HG02763 (cell line): ENCODE measurements at regions not wholly inside any gene's neighbourhood (a gene's known extent, or its start where the extent isn't known, plus 50 kb on each side); places are given as distances from the start of the nearest gene placed in this dataset.
"Not testable (repeated sequence)": the region's sequence is repeated elsewhere in the genome, so short reads cannot be mapped to it uniquely, and the experiment has no call there.

Experiments
- ATAC-seq: cut with Tn5 transposase; IDR thresholded peaks from one replicate; pipeline ENCODE4 v1.9.1; 2021; ENCODE audit warnings: mild to moderate bottlenecking, moderate library complexity; ENCODE audit not compliant: unreplicated experiment

- no peak for ATAC-seq
These were observed 116.5 kb upstream of the OLIG3 start for GRCh38 chr6:137610702-137611101.

- no peak for ATAC-seq
These were observed 129.1 kb upstream of the OLIG3 start for GRCh38 chr6:137623293-137623692.

GRCh38 chr6:137625100-137625661 lies 131.0 kb upstream of the OLIG3 start:
- ATAC-seq = no peak

GRCh38 chr6:137625808-137626207 lies 131.6 kb upstream of the OLIG3 start:
- ATAC-seq = no peak

- ATAC-seq = no peak
These were observed 136.5 kb upstream of the OLIG3 start for GRCh38 chr6:137630666-137631065.

GRCh38 chr6:137631323-137631722 lies 137.1 kb upstream of the OLIG3 start:
- ATAC-seq = no peak

- ATAC-seq = not testable (repeated sequence)
These were observed 140.0 kb upstream of the OLIG3 start for GRCh38 chr6:137634177-137634576.

- ATAC-seq = no peak
These were observed 142.9 kb upstream of the OLIG3 start for GRCh38 chr6:137637121-137637520.

GRCh38 chr6:137638926-137639706 lies 144.9 kb upstream of the OLIG3 start:
- ATAC-seq = no peak

- no peak for ATAC-seq
These were observed 145.9 kb upstream of the OLIG3 start for GRCh38 chr6:137640086-137640485.

GRCh38 chr6:137641474-137642077 lies 147.4 kb upstream of the OLIG3 start:
- peak; percentile 71 for ATAC-seq

- not testable (repeated sequence) for ATAC-seq
These were observed 149.0 kb upstream of the OLIG3 start for GRCh38 chr6:137643210-137643609.

- ATAC-seq = not testable (repeated sequence)
These were observed 149.4 kb upstream of the OLIG3 start for GRCh38 chr6:137643644-137644043.

GRCh38 chr6:137645850-137646249 lies 151.7 kb upstream of the OLIG3 start:
- no peak for ATAC-seq

GRCh38 chr6:137646484-137646883 lies 152.3 kb upstream of the OLIG3 start:
- ATAC-seq = no peak

GRCh38 chr6:137647762-137648447 lies 153.7 kb upstream of the OLIG3 start:
- no peak for ATAC-seq

- ATAC-seq = no peak
These were observed 156.5 kb upstream of the OLIG3 start for GRCh38 chr6:137650720-137651119.

- no peak for ATAC-seq
These were observed 157.0 kb upstream of the OLIG3 start for GRCh38 chr6:137651178-137651577.

- no peak for ATAC-seq
These were observed 157.6 kb upstream of the OLIG3 start for GRCh38 chr6:137651591-137652335.

- no peak for ATAC-seq
These were observed 158.9 kb upstream of the OLIG3 start for GRCh38 chr6:137652961-137653705.
